SU-DHL-6 (cell line): ENCODE measurements at regions not wholly inside any gene's neighbourhood (a gene's known extent, or its start where the extent isn't known, plus 50 kb on each side); places are given as distances from the start of the nearest gene placed in this dataset.

Source experiments
- H2AFZ ChIP-seq: fragments of 200-600 bp; sonication (generic); 2 replicates; pipeline ENCODE4 v1.6.1; 2014; ENCODE audit warnings: low read depth, mild to moderate bottlenecking, moderate library complexity, mixed read lengths, antibody characterized with exemption, low read length; ENCODE audit not compliant: severe bottlenecking
- H3F3A ChIP-seq: fragments of 200-600 bp; shearing (Covaris generic); 2 replicates; pipeline ENCODE4 v1.6.0; 2016; ENCODE audit warnings: antibody characterized with exemption, mild to moderate bottlenecking; ENCODE audit not compliant: insufficient read depth
- H3K27ac ChIP-seq: fragments of 200-600 bp; sonication (generic); 2 replicates; pipeline ENCODE4 v1.5.1; 2016; ENCODE audit warnings: low read depth, mild to moderate bottlenecking, low read length, moderate library complexity, mixed read lengths
- H3K27me3 ChIP-seq: fragments of 200-600 bp; sonication (generic), shearing (Covaris generic); 2 replicates; pipeline ENCODE4 v1.6.0; 2014; ENCODE audit warnings: mild to moderate bottlenecking, low read length
- H3K36me3 ChIP-seq: fragments of 200-600 bp; sonication (generic); 2 replicates; pipeline ENCODE4 v1.6.1; 2014; ENCODE audit warnings: mild to moderate bottlenecking, low read length, mixed read lengths
- H3K4me2 ChIP-seq: fragments of 300-600, 200-600 bp; shearing (Covaris generic), sonication (generic); 2 replicates; pipeline ENCODE4 v1.6.0; 2014; ENCODE audit warnings: low read length, low read depth, mild to moderate bottlenecking; ENCODE audit not compliant: poor library complexity, severe bottlenecking
- H3K4me3 ChIP-seq: fragments of 200-600 bp; sonication (generic); 2 replicates; pipeline ENCODE4 v1.5.1; 2014; ENCODE audit warnings: antibody characterized with exemption, low read length, mild to moderate bottlenecking, mixed read lengths; ENCODE audit not compliant: insufficient read depth, poor library complexity, severe bottlenecking
- H3K79me2 ChIP-seq: fragments of 200-600 bp; sonication (generic); 2 replicates; pipeline ENCODE4 v1.6.1; 2014; ENCODE audit warnings: mild to moderate bottlenecking, low read length, moderate library complexity; ENCODE audit not compliant: insufficient read depth
- H3K9ac ChIP-seq: fragments of 200-600 bp; sonication (generic); 2 replicates; pipeline ENCODE4 v1.7.0; 2014; ENCODE audit warnings: mild to moderate bottlenecking, low read length
- H3K9me2 ChIP-seq: fragments of 200-600 bp; sonication (generic); replicated peaks from 2 replicates; pipeline ENCODE4 v1.6.1; 2014; ENCODE audit warnings: low read length; ENCODE audit not compliant: insufficient read depth
- H3K9me3 ChIP-seq: fragments of 200-600 bp; sonication (generic); 2 replicates; pipeline ENCODE4 v1.6.1; 2014; ENCODE audit warnings: low read length, mixed read lengths; ENCODE audit not compliant: insufficient read depth
- H4K20me1 ChIP-seq: fragments of 200-600 bp; sonication (generic); 2 replicates; pipeline ENCODE4 v1.6.1; 2014; ENCODE audit warnings: low read depth, mild to moderate bottlenecking, antibody characterized with exemption, low read length, moderate library complexity, mixed read lengths
- EZH2phosphoT487 ChIP-seq: fragments of 200-600 bp; sonication (generic), shearing (Covaris generic); conservative IDR thresholded peaks from 2 replicates; pipeline ENCODE4 v1.6.1; 2018; ENCODE audit warnings: mild to moderate bottlenecking, antibody characterized with exemption, low read length, moderate library complexity, mixed read lengths
- TF ChIP-seq, protein P1 (sequence below): fragments of 200-600 bp; sonication (generic); IDR thresholded peaks from one replicate; pipeline ENCODE4 v1.5.1; 2017; ENCODE audit warnings: antibody characterized with exemption, mild to moderate bottlenecking, low read length, moderate library complexity; ENCODE audit not compliant: insufficient read depth, poor library complexity, severe bottlenecking

DNA sequence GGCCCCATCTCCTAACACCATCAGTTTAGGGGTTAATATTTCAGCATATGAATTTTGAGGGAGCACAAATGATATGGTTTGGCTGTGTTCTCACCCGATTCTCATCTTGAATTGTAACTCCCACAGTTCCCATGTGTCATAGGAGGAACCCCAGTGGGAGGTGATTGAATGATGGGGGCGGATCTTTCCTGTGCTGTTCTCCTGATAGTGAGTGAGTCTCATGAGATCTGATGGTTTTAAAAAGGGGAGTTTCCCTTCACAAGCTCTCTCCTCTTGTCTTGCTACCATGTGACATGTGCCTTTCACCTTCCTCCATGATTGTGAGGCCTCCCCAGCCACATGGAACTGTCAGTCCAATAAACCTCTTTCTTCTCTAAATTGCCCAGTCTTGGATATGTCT is 73.8 kb upstream of the TJP1 start:
- H3K36me3 ChIP-seq, result no peaks in the 10 kb centered on the region
- no peak overlapping the region for H3K27ac ChIP-seq
- no peak overlapping the region for H3K4me2 ChIP-seq
- H3K9ac ChIP-seq, result no peak overlapping the region
- TF ChIP-seq EZH2phosphoT487, result no peak
- TF ChIP-seq, protein P1, sequence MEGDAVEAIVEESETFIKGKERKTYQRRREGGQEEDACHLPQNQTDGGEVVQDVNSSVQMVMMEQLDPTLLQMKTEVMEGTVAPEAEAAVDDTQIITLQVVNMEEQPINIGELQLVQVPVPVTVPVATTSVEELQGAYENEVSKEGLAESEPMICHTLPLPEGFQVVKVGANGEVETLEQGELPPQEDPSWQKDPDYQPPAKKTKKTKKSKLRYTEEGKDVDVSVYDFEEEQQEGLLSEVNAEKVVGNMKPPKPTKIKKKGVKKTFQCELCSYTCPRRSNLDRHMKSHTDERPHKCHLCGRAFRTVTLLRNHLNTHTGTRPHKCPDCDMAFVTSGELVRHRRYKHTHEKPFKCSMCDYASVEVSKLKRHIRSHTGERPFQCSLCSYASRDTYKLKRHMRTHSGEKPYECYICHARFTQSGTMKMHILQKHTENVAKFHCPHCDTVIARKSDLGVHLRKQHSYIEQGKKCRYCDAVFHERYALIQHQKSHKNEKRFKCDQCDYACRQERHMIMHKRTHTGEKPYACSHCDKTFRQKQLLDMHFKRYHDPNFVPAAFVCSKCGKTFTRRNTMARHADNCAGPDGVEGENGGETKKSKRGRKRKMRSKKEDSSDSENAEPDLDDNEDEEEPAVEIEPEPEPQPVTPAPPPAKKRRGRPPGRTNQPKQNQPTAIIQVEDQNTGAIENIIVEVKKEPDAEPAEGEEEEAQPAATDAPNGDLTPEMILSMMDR, result no peak
- H3K9me3 ChIP-seq, result no peaks in the 10 kb centered on the region
- H4K20me1 ChIP-seq, result no peaks in the 10 kb centered on the region
- no peaks in the 10 kb centered on the region for H3K9me2 ChIP-seq
- H3F3A ChIP-seq, result no peaks in the 10 kb centered on the region
- H2AFZ ChIP-seq, result no peak overlapping the region
- no peaks in the 10 kb centered on the region for H3K27me3 ChIP-seq
- no peaks in the 10 kb centered on the region for H3K79me2 ChIP-seq
- H3K4me3 ChIP-seq, result no peak overlapping the region

DNA sequence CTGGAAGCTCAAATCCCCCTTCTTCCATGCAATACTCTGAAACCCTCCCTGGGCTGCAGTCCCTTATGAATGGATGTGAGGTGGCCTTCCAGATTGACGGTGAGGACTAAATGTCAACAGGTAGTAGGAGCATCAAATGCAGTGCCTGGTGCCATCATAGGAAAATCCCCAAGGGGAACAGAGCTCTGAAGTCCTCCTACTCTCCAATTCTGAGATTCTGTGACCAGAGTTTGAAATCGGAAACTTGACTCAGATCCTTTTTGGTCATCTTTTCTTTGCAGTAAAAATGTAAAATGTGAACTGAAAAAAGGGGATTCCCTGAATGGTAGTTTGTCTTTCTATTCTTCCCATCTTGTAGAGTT is 68.8 kb upstream of the TJP1 start:
- no peaks in the 10 kb centered on the region for H3K36me3 ChIP-seq
- no peaks in the 10 kb centered on the region for H4K20me1 ChIP-seq
- H3K4me3 ChIP-seq, result no peak overlapping the region
- H3K79me2 ChIP-seq, result no peaks in the 10 kb centered on the region
- no peaks in the 10 kb centered on the region for H3K9me3 ChIP-seq
- TF ChIP-seq EZH2phosphoT487, result no peak
- TF ChIP-seq, protein P1, result no peak
- H3K27ac ChIP-seq, result no peak overlapping the region
- H3K27me3 ChIP-seq, result no peaks in the 10 kb centered on the region
- H3F3A ChIP-seq, result no peaks in the 10 kb centered on the region
- H3K9me2 ChIP-seq, result no peaks in the 10 kb centered on the region
- no peak overlapping the region for H2AFZ ChIP-seq
- no peak overlapping the region for H3K9ac ChIP-seq
- no peak overlapping the region for H3K4me2 ChIP-seq

DNA sequence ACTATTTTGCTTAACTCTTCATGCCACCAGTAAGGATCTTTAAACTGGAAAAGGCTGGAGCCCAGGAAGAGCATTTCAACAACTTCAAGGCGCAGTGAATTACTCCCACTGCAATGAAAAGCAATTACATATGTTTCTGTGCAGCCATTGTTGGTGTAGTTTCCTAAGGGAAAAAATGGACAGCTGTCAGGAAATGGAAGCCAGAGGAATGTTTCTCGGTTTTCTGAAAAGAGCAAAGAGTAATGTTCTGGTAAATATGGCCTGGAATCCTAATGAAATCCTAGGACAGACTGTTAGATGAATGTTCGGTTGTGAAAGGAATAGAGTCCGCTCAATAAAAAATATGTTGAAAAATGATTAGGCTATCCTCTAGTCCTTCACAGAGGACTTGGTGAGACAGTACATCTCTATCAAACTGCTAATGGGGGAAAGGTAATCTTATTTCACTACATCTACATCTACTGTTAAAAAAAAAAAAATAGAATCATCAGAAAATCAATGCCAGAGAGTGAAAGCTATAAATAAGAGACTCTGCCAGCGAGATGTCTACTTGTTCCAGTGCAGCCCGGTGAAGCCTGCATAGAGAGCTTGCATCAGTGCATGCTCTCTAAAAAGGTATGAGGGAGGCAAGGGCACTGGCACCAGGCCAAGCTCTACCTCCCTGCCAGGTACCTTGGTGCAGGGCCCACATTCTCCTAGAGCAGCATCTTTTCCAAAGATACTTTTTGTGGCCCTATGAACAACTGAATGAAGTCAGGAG is 68.2 kb upstream of the TJP1 start:
- H3K9me2 ChIP-seq, result no peaks in the 10 kb centered on the region
- H2AFZ ChIP-seq, result no peak overlapping the region
- H3K4me3 ChIP-seq, result no peak overlapping the region
- H3K9ac ChIP-seq, result no peak overlapping the region
- TF ChIP-seq EZH2phosphoT487, result no peak
- TF ChIP-seq, protein P1, result no peak
- no peak overlapping the region for H3K4me2 ChIP-seq
- no peaks in the 10 kb centered on the region for H3K36me3 ChIP-seq
- no peak overlapping the region for H3K27ac ChIP-seq
- H3K27me3 ChIP-seq, result no peaks in the 10 kb centered on the region
- H4K20me1 ChIP-seq, result no peaks in the 10 kb centered on the region
- H3K9me3 ChIP-seq, result no peaks in the 10 kb centered on the region
- no peaks in the 10 kb centered on the region for H3K79me2 ChIP-seq
- H3F3A ChIP-seq, result no peaks in the 10 kb centered on the region
